Lower leg skin (tissue), 4 donors: ENCODE measurements at regions not wholly inside any gene's neighbourhood (a gene's known extent, or its start where the extent isn't known, plus 50 kb on each side); places are given as distances from the start of the nearest gene placed in this dataset.
"Not testable (repeated sequence)": the region's sequence is repeated elsewhere in the genome, so short reads cannot be mapped to it uniquely, and the experiment has no call there.

Experiments used
- DNase-seq, 2 donors: peaks; one replicate each; pipeline ENCODE4 v3.0.0-alpha.2; 2019; ENCODE audit warnings: low spot score in 2 of 2
- H3K4me3 ChIP-seq: fragments of 200-600 bp; sonication (generic); 2 replicates; pipeline ENCODE4 v1.5.1; 2017; ENCODE audit warnings: mild to moderate bottlenecking, low read depth; ENCODE audit not compliant: poor library complexity, severe bottlenecking
- POLR2A ChIP-seq, 2 donors: fragments of 450-650 bp; IDR thresholded peaks; one replicate each; pipeline ENCODE4 v1.6.1; 2016 to 2017; ENCODE audit warnings: antibody characterized with exemption in 2 of 2, mild to moderate bottlenecking in 1 of 2, moderate library complexity in 1 of 2
- WGBS, 2 donors: methylation state at CpG; one replicate each; pipeline ENCODE4 v1.1.5; 2018; 5-methylcytosine and 5-hydroxymethylcytosine counted together
- intact Hi-C: fragments of 100-400 bp; cut with DNase I; formaldehyde crosslinking; loops from one replicate; pipeline ENCODE4 v1.15.0; 2023; ENCODE audit warnings: low total_unique reads
- TF ChIP-seq, protein P1 (sequence below), 3 donors: fragments of 450-650 bp; IDR thresholded peaks; one replicate each; pipeline ENCODE4 v1.5.1; 2016; ENCODE audit warnings: antibody characterized with exemption in 3 of 3, mild to moderate bottlenecking in 3 of 3, moderate library complexity in 2 of 3

GRCh38 chr6:153476243-153476642 is 345.2 kb upstream of the RGS17 start:
- no peak overlapping the region for H3K4me3 ChIP-seq
- no peak for TF ChIP-seq POLR2A (IDR thresholded peaks at IDR 0.05)
- TF ChIP-seq, protein P1, sequence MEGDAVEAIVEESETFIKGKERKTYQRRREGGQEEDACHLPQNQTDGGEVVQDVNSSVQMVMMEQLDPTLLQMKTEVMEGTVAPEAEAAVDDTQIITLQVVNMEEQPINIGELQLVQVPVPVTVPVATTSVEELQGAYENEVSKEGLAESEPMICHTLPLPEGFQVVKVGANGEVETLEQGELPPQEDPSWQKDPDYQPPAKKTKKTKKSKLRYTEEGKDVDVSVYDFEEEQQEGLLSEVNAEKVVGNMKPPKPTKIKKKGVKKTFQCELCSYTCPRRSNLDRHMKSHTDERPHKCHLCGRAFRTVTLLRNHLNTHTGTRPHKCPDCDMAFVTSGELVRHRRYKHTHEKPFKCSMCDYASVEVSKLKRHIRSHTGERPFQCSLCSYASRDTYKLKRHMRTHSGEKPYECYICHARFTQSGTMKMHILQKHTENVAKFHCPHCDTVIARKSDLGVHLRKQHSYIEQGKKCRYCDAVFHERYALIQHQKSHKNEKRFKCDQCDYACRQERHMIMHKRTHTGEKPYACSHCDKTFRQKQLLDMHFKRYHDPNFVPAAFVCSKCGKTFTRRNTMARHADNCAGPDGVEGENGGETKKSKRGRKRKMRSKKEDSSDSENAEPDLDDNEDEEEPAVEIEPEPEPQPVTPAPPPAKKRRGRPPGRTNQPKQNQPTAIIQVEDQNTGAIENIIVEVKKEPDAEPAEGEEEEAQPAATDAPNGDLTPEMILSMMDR (IDR thresholded peaks at IDR 0.05): no peak
- WGBS, 2 donors: 89 to 91% methylated on average over 6 of the region's 6 CpGs
- no peak for DNase-seq
- intact Hi-C loops: no loop called here

- no peak for DNase-seq
- intact Hi-C loops: no loop called here
- no peak for TF ChIP-seq POLR2A (IDR thresholded peaks at IDR 0.05)
- TF ChIP-seq, protein P1 (IDR thresholded peaks at IDR 0.05): no peak
- H3K4me3 ChIP-seq: no peak overlapping the region
- 81 to 84% methylated on average over 2 of the region's 2 CpGs for WGBS, 2 donors
These were observed 334.0 kb upstream of the RGS17 start for GRCh38 chr6:153465050-153465449.

DNA sequence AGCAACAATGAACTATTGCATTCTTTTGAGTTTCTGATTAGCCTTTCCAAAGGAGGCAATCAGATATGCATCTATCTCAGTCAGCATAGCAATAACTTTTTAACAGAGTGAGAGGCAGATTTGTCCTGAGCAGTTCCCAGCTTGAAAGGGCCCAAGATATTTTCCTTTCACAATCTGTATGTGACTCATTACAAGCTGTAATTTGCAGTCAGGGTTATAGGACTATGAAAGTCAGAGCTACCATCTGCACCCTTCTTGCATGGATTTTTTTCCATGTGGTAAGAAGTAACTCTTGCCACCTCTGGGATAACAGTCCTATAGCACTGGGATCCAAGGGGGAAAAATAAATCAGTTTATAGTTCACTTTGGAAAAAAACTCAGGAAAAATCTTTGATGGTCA is 318.2 kb upstream of the RGS17 start:
- H3K4me3 ChIP-seq: no peak overlapping the region
- intact Hi-C loops: no loop called here
- TF ChIP-seq, protein P1 (IDR thresholded peaks at IDR 0.05): no peak
- TF ChIP-seq POLR2A (IDR thresholded peaks at IDR 0.05): no peak
- no peak for DNase-seq

GRCh38 chr6:153442749-153443148 is 311.7 kb upstream of the RGS17 start:
- intact Hi-C loops, H3K4me3 ChIP-seq, DNase-seq: not testable (repeated sequence)
- WGBS, 2 donors: 88% methylated on average over 2 of the region's 2 CpGs

DNA sequence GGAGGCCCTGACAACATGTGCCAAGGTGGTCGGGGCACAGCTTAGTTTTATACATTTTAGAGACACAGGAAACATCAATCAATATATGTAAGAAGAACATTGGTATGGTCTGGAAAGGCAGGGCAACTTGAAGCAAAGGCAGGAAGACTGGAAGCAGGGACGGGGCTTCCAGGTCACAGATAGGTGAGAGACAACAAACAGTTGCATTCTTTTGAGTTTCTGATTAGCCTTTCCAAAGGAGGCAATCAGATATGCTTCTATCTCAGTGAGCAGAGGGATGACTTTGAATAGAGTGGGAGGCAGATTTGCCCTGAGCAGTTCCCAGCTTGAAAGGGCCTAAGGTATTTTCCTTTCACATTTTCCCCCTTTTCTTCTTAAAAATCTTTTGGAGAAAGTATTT is 311.0 kb upstream of the RGS17 start:
- intact Hi-C loops: no loop called here
- TF ChIP-seq, protein P1 (IDR thresholded peaks at IDR 0.05): no peak
- TF ChIP-seq POLR2A (IDR thresholded peaks at IDR 0.05): no peak
- no peak overlapping the region for H3K4me3 ChIP-seq
- 43 to 49% methylated on average over 2 of the region's 2 CpGs for WGBS, 2 donors
- no peak for DNase-seq

GRCh38 chr6:153437193-153437592 is 306.1 kb upstream of the RGS17 start:
- intact Hi-C loops: no loop called here
- DNase-seq: no peak
- no peak for TF ChIP-seq POLR2A (IDR thresholded peaks at IDR 0.05)
- TF ChIP-seq, protein P1 (IDR thresholded peaks at IDR 0.05): no peak
- no peak overlapping the region for H3K4me3 ChIP-seq
- 28 to 39% methylated on average over 3 of the region's 3 CpGs for WGBS, 2 donors
